Activated naive CD4-positive, alpha-beta T cell treated with anti-CD3 and anti-CD28 coated beads for 36 hours (primary cell): ENCODE measurements at regions not wholly inside any gene's neighbourhood (a gene's known extent, or its start where the extent isn't known, plus 50 kb on each side); places are given as distances from the start of the nearest gene placed in this dataset.
"Not testable (repeated sequence)": the region's sequence is repeated elsewhere in the genome, so short reads cannot be mapped to it uniquely, and the experiment has no call there.

Experiments used
- CTCF ChIA-PET: fragments of 350-600 bp; sonication (Branson Sonifier 250); formaldehyde crosslinking; loops from one replicate; lab custom pipeline; 2021; ENCODE audit warnings: antibody characterized with exemption; lab: Charles Lee
- DNase-seq: peaks from one replicate; pipeline ENCODE4 v3.0.0-alpha.2; 2020
- H3K27ac Mint-ChIP-seq: one replicate; pipeline ENCODE4 v1.8.0; 2021; ENCODE audit warnings: mild to moderate bottlenecking, mixed read lengths
- H3K27me3 Mint-ChIP-seq: one replicate; pipeline ENCODE4 v1.8.0; 2021; ENCODE audit warnings: low read depth, mixed read lengths
- H3K36me3 Mint-ChIP-seq: one replicate; pipeline ENCODE4 v1.8.0; 2021; ENCODE audit warnings: low read depth, mixed read lengths
- H3K4me1 Mint-ChIP-seq: one replicate; pipeline ENCODE4 v1.8.0; 2021; ENCODE audit warnings: low read depth, mixed read lengths
- H3K4me3 Mint-ChIP-seq: one replicate; pipeline ENCODE4 v1.8.0; 2021; ENCODE audit warnings: mild to moderate bottlenecking, moderate library complexity, mixed read lengths
- H3K9me3 Mint-ChIP-seq: one replicate; pipeline ENCODE4 v1.8.0; 2021; ENCODE audit warnings: mixed read lengths
- intact Hi-C: fragments of 100-400 bp; cut with micrococcal nuclease; formaldehyde crosslinking; loops from one replicate; pipeline ENCODE4 v1.15.1; 2023

GRCh38 chr7:65789943-65790342 is 82.9 kb upstream of the VKORC1L1 start:
- H3K27ac Mint-ChIP-seq, H3K4me1 Mint-ChIP-seq, CTCF ChIA-PET, H3K36me3 Mint-ChIP-seq, H3K9me3 Mint-ChIP-seq, H3K4me3 Mint-ChIP-seq, DNase-seq, intact Hi-C loops, H3K27me3 Mint-ChIP-seq: not testable (repeated sequence)

DNA sequence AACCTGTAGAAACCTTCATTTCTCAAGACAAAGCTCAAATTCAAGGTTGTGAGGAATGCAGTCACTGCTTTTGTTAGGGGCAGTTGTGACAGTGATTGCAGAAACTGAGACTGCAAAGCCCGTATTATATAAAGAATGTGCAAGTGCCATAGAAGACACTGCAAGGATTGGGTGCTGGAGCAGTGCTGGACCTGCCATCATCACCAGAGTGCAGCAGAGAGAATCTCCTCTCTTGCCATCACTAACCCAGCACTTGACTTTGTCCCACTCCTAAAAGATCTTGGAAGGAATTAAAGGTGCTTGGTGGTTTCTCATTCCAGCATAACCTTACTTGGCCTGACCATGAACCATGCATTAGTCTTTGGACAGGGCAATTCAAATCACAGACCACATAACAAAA is 81.1 kb upstream of the VKORC1L1 start:
- intact Hi-C loops, H3K27ac Mint-ChIP-seq: not testable (repeated sequence)

DNA sequence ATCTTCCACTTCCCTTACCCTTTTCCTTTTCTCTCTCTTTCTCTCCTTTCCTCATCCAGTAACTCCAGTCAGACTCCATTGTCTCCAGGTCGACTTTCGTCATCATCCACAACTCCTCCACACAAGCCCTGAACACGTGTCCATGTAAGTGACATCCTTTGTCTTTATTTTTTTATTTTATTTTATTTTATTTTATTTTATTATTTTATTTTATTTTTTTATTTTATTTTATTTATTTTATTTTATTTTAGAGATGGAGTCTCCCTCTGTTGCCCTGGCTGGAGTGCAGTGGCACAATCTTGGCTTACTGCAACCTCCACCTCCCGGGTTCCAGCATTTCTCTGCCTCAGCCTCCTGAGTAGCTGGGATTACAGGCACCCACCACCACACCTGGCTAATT is 80.1 kb upstream of the VKORC1L1 start:
- H3K27ac Mint-ChIP-seq, DNase-seq, H3K4me3 Mint-ChIP-seq, H3K27me3 Mint-ChIP-seq, H3K4me1 Mint-ChIP-seq, CTCF ChIA-PET, H3K36me3 Mint-ChIP-seq, intact Hi-C loops, H3K9me3 Mint-ChIP-seq: not testable (repeated sequence)

More for the DNA sequence above, 81.1 kb upstream of the VKORC1L1 start:
- DNase-seq, H3K4me1 Mint-ChIP-seq, H3K27me3 Mint-ChIP-seq, H3K36me3 Mint-ChIP-seq, H3K9me3 Mint-ChIP-seq, H3K4me3 Mint-ChIP-seq, CTCF ChIA-PET: not testable (repeated sequence)

DNA sequence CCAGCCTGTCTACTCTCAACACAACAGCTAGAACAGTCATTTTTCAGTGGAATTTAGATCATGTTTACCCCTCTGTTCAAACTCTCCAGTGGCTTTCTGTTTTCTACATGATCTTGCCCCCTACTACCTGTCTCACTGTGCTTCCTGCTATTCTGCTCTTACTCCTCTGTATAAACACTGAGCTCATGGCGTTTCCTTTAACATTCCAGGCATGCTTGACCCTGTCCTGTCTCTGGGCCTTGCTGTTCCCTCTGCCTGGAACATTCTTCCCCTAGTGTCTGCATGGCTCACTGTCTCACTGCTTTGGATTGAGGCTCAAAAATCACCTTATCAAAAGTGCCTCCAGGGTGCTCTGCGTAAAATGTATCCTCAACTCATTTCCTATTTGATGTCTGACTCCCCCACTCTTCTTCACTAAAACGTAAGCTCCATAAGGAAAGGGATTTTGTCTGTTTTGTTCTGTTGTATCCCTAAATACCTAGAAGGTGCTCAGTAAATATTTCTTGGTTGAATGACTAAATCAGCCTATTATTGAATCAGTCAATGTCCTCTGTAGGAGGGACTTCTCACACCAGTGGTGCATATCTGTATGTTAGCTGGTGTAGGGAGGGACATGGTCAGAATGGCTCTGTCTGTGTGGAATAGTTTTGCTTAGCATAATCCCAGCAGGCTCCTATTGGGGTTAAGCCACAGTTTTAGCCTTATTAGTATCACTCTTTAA is 78.0 kb upstream of the VKORC1L1 start:
- H3K9me3 Mint-ChIP-seq, H3K27ac Mint-ChIP-seq, CTCF ChIA-PET, H3K36me3 Mint-ChIP-seq, DNase-seq, H3K27me3 Mint-ChIP-seq, H3K4me3 Mint-ChIP-seq, intact Hi-C loops, H3K4me1 Mint-ChIP-seq: not testable (repeated sequence)

DNA sequence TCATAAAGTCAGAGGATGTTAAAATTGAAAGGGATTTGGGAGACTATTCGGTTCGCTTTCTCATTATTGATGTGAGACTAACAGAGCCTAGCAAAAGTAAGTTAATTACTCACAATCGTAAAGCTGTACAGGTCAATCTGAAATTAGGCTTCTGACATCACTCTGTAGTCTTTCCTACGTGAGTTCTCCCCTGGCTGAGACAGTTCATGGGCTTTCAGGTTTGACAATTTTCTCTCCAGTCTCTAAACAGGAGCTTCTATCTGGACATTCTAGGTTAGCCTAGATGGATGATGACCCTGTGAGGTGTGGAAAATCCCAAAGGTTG is 77.5 kb upstream of the VKORC1L1 start:
- intact Hi-C loops, DNase-seq, H3K4me1 Mint-ChIP-seq, H3K9me3 Mint-ChIP-seq, H3K27ac Mint-ChIP-seq, H3K36me3 Mint-ChIP-seq, H3K27me3 Mint-ChIP-seq, H3K4me3 Mint-ChIP-seq: not testable (repeated sequence)
- CTCF ChIA-PET, result interaction anchor here (0.7 kb wide), 1 partner anchor 550 kb away, joined by 5 read pairs; no protein-coding TSS in a partner anchor

DNA sequence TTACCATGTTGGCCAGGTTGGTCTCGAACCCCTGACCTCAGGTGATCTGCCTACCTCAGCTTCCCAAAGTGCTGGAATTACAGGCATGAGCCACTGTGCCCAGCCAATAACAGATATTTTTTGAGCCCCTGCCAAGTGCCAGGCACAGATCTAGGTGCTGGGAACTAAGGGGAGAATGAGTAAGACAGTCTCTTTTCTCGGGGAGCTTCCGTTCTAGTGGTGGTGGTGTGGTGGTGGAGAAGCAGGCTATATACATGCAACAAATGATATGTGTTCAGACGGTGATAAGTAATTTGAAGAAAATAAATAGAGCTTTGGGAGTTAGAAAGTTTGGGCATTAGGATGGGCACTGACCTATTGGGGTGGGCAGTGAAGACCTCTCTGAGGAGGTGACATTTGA is 76.7 kb upstream of the VKORC1L1 start:
- intact Hi-C loops, result no loop called here
- H3K4me3 Mint-ChIP-seq, result no peak overlapping the region
- DNase-seq, result no peak
- no peaks in the 10 kb centered on the region for H3K36me3 Mint-ChIP-seq
- CTCF ChIA-PET, result no interaction called here
- H3K4me1 Mint-ChIP-seq, result peaks cover 7% of the 10 kb centered on the region
- H3K27ac Mint-ChIP-seq, result no peak overlapping the region
- H3K9me3 Mint-ChIP-seq, result no peaks in the 10 kb centered on the region
- H3K27me3 Mint-ChIP-seq, result no peaks in the 10 kb centered on the region

DNA sequence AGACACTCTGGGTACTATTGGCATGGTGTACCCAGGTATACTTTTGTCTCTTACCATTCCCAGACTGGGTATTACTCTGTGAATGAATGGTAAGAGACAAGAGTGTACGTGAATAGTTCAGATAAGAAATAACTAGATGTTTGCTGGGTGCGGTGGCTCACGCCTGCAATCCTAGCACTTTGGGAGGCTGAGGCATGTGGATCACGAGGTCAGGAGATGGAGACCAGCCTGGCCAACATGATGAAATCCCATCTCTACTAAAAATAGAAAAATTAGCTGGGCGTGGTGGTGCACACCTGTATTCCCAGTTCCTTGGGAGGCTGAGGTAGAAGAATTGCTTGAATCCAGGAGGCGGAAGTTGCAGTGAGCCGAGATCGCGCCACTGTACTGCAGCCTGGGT is 75.8 kb upstream of the VKORC1L1 start:
- H3K9me3 Mint-ChIP-seq, H3K4me3 Mint-ChIP-seq, H3K27ac Mint-ChIP-seq, DNase-seq, CTCF ChIA-PET, H3K4me1 Mint-ChIP-seq, intact Hi-C loops, H3K27me3 Mint-ChIP-seq, H3K36me3 Mint-ChIP-seq: not testable (repeated sequence)

DNA sequence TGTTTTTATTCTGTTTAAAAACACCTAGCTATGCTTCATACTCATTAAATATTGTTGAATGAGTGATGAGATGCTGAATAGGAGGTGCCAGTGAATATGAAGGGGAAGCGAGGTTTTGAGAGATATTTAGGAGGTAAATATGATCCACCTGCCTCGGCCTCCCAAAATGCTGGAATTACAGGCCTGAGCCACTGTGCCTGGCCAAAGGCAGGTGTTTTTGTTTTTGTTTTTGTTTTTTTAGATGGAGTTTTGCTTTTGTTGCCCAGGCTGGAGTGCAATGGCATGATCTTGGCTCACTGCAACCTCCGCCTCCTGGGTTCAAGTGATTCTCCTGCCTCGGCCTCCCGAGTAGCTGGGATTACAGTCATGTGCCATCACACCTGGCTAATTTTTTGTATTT is 75.3 kb upstream of the VKORC1L1 start:
- H3K9me3 Mint-ChIP-seq, intact Hi-C loops, H3K36me3 Mint-ChIP-seq, H3K4me3 Mint-ChIP-seq, H3K4me1 Mint-ChIP-seq, H3K27me3 Mint-ChIP-seq, CTCF ChIA-PET, H3K27ac Mint-ChIP-seq, DNase-seq: not testable (repeated sequence)

- H3K9me3 Mint-ChIP-seq, result no peaks in the 10 kb centered on the region
- no peaks in the 10 kb centered on the region for H3K36me3 Mint-ChIP-seq
- DNase-seq, result no peak
- no peaks in the 10 kb centered on the region for H3K27me3 Mint-ChIP-seq
- H3K4me3 Mint-ChIP-seq, result no peak overlapping the region
- no peak overlapping the region for H3K27ac Mint-ChIP-seq
- peaks cover 7% of the 10 kb centered on the region for H3K4me1 Mint-ChIP-seq
- intact Hi-C loops, result no loop called here
- CTCF ChIA-PET, result no interaction called here
Observed at GRCh38 chr7:65798111-65799075, 74.5 kb upstream of the VKORC1L1 start.

DNA sequence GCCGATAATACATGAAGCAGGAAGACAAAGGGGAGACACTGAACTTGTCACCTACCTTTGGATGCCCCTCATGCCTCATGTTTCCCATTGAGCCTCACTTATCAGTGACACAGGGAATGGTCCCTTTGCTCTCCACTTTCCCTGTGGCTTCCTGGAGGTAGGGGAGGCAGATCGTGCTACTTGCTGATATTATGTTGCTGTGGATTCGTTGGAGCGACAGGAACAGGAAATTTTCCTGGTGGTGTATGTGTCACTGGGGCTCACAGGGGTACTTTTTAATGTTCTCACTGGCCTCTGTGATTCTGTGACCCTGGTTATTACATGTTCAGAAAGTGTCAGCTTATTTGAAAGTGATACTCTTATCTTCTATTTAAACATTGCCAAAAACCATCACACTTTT is 72.7 kb upstream of the VKORC1L1 start:
- H3K4me3 Mint-ChIP-seq, H3K27me3 Mint-ChIP-seq, CTCF ChIA-PET, H3K36me3 Mint-ChIP-seq, H3K4me1 Mint-ChIP-seq, intact Hi-C loops, H3K9me3 Mint-ChIP-seq, H3K27ac Mint-ChIP-seq, DNase-seq: not testable (repeated sequence)

GRCh38 chr7:65800890-65801341 is 72.0 kb upstream of the VKORC1L1 start:
- H3K4me1 Mint-ChIP-seq, result peaks cover 7% of the 10 kb centered on the region

DNA sequence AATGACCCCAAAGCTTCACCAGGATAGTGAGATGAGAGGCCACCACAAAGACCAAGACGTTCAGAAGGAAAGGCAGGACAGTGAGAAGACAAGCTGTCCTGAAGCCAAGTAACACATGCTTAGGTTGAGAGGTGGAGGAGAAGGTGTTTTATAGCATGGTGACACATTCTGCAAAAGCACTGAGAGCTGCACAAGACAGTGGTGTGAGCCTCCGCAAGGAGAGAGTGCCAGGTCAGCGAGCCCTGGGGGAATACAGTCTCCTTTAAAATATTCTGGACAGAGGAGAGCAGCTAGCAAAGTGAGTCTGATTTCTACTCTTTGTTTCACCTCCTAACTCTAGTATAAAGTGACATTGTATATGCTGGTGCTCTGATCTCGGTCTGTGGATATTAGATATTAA is 68.0 kb upstream of the VKORC1L1 start:
- no peak for DNase-seq
- Mint-ChIP-seq H3K27me3 (no peaks in the 10 kb centered on the region), H3K4me3 (no peak overlapping the region), H3K9me3 (peaks cover 1% of the 10 kb centered on the region), H3K36me3 (no peaks in the 10 kb centered on the region), H3K27ac (no peak overlapping the region), H3K4me1 (no peaks in the 10 kb centered on the region)
- CTCF ChIA-PET, result interaction anchor here (0.6 kb wide), 1 partner anchor 79 kb away, joined by 3 read pairs; no protein-coding TSS in a partner anchor
- intact Hi-C loops, result no loop called here

More at GRCh38 chr7:65800890-65801341, 72.0 kb upstream of the VKORC1L1 start:
- no peak for DNase-seq
- intact Hi-C loops, result no loop called here
- no peaks in the 10 kb centered on the region for H3K36me3 Mint-ChIP-seq
- no peak overlapping the region for H3K4me3 Mint-ChIP-seq
- H3K9me3 Mint-ChIP-seq, result no peaks in the 10 kb centered on the region
- no peaks in the 10 kb centered on the region for H3K27me3 Mint-ChIP-seq
- H3K27ac Mint-ChIP-seq, result no peak overlapping the region
- CTCF ChIA-PET, result no interaction called here

- DNase-seq, H3K9me3 Mint-ChIP-seq, H3K27me3 Mint-ChIP-seq, H3K36me3 Mint-ChIP-seq, CTCF ChIA-PET, H3K4me3 Mint-ChIP-seq, H3K4me1 Mint-ChIP-seq, intact Hi-C loops, H3K27ac Mint-ChIP-seq: not testable (repeated sequence)
Observed at GRCh38 chr7:65807067-65807466, 65.8 kb upstream of the VKORC1L1 start.
